H9 (cell line): ENCODE measurements at regions not wholly inside any gene's neighbourhood (a gene's known extent, or its start where the extent isn't known, plus 50 kb on each side); places are given as distances from the start of the nearest gene placed in this dataset.

Experiments used
- DNase-seq: peaks from one replicate; pipeline ENCODE4 v3.0.0-alpha.2; 2017
- H2AFZ ChIP-seq: one replicate; pipeline ENCODE4 v1.6.1; 2013; ENCODE audit warnings: mild to moderate bottlenecking, low read length, control low read depth, moderate library complexity
- H2AK5ac ChIP-seq: 2 replicates; pipeline ENCODE4 v1.6.1; 2013; ENCODE audit warnings: low read length, control low read depth, mixed read lengths; ENCODE audit not compliant: insufficient read length
- H2BK120ac ChIP-seq: one replicate; pipeline ENCODE4 v1.6.1; 2013; ENCODE audit warnings: low read depth, mild to moderate bottlenecking, low read length, control low read depth, inconsistent platforms; ENCODE audit not compliant: poor library complexity, severe bottlenecking
- H2BK12ac ChIP-seq: 2 replicates; pipeline ENCODE4 v1.6.1; 2013; ENCODE audit warnings: low read length, control low read depth, mixed read lengths, low read depth; ENCODE audit not compliant: insufficient read length
- H2BK15ac ChIP-seq: 2 replicates; pipeline ENCODE4 v1.6.1; 2013; ENCODE audit warnings: low read depth, low read length, control low read depth
- H2BK20ac ChIP-seq: one replicate; pipeline ENCODE4 v1.6.1; 2013; ENCODE audit warnings: low read depth, mild to moderate bottlenecking, low read length, control low read depth, inconsistent platforms; ENCODE audit not compliant: poor library complexity, severe bottlenecking
- H2BK5ac ChIP-seq: 2 replicates; pipeline ENCODE4 v1.6.1; 2013; ENCODE audit warnings: low read length, control low read depth, mixed read lengths; ENCODE audit not compliant: insufficient read length
- H3K14ac ChIP-seq: 2 replicates; pipeline ENCODE4 v1.6.1; 2013; ENCODE audit warnings: low read length, control low read depth; ENCODE audit not compliant: insufficient read depth
- H3K18ac ChIP-seq: 2 replicates; pipeline ENCODE4 v1.6.1; 2013; ENCODE audit warnings: low read depth, mild to moderate bottlenecking, mixed read lengths, low read length, control low read depth; ENCODE audit not compliant: insufficient read length
- H3K23ac ChIP-seq: 2 replicates; pipeline ENCODE4 v1.6.1; 2013; ENCODE audit warnings: low read length, control low read depth, mixed read lengths, low read depth; ENCODE audit not compliant: insufficient read length
- H3K23me2 ChIP-seq: 2 replicates; pipeline ENCODE4 v1.6.1; 2013; ENCODE audit warnings: low read depth, mild to moderate bottlenecking, mixed read lengths, low read length, control low read depth; ENCODE audit not compliant: insufficient read length, poor library complexity, severe bottlenecking
- H3K27ac ChIP-seq: 2 replicates; pipeline ENCODE4 v1.5.1; 2013; ENCODE audit warnings: low read length, control low read depth, mixed read lengths, low read depth; ENCODE audit not compliant: insufficient read length
- H3K27me3 ChIP-seq: 2 replicates; pipeline ENCODE4 v1.6.1; 2013; ENCODE audit warnings: low read length, control low read depth, inconsistent platforms; ENCODE audit not compliant: insufficient read depth
- H3K4ac ChIP-seq: 2 replicates; pipeline ENCODE4 v1.6.1; 2013; ENCODE audit warnings: low read depth, mild to moderate bottlenecking, control low read depth, inconsistent platforms, low read length, moderate library complexity
- H3K4me1 ChIP-seq: 2 replicates; pipeline ENCODE4 v1.6.1; 2013; ENCODE audit warnings: low read length, control low read depth, inconsistent platforms; ENCODE audit not compliant: insufficient read depth
- H3K4me2 ChIP-seq: 2 replicates; pipeline ENCODE4 v1.6.1; 2013; ENCODE audit warnings: low read length, control low read depth, mixed read lengths; ENCODE audit not compliant: insufficient read length, insufficient read depth
- H3K56ac ChIP-seq: 2 replicates; pipeline ENCODE4 v1.6.1; 2013; ENCODE audit warnings: low read depth, mild to moderate bottlenecking, mixed read lengths, low read length, control low read depth; ENCODE audit not compliant: insufficient read length
- H3K79me1 ChIP-seq: 2 replicates; pipeline ENCODE4 v1.6.1; 2013; ENCODE audit warnings: low read depth, mild to moderate bottlenecking, moderate library complexity, low read length, control low read depth, inconsistent platforms; ENCODE audit not compliant: insufficient read depth, poor library complexity, severe bottlenecking
- H3K79me2 ChIP-seq: 2 replicates; pipeline ENCODE4 v1.6.1; 2013; ENCODE audit warnings: low read length, control low read depth, inconsistent platforms; ENCODE audit not compliant: insufficient read depth
- H3K9ac ChIP-seq: 2 replicates; pipeline ENCODE4 v1.6.1; 2013; ENCODE audit warnings: low read length, control low read depth, mixed read lengths; ENCODE audit not compliant: insufficient read length; ENCODE audit errors: extremely low read depth
- H3K9me3 ChIP-seq: one replicate; pipeline ENCODE4 v1.6.1; 2013; ENCODE audit warnings: low read depth, low read length, inconsistent platforms; ENCODE audit not compliant: control insufficient read depth
- H3T11ph ChIP-seq: one replicate; pipeline ENCODE4 v1.6.1; 2013; ENCODE audit warnings: mild to moderate bottlenecking, low read length, control low read depth, inconsistent platforms
- H4K20me1 ChIP-seq: one replicate; pipeline ENCODE4 v1.6.1; 2013; ENCODE audit not compliant: control insufficient read depth, insufficient read length, insufficient read depth
- H4K5ac ChIP-seq: 2 replicates; pipeline ENCODE4 v1.6.1; 2013; ENCODE audit warnings: low read depth, mild to moderate bottlenecking, mixed read lengths, low read length, control low read depth; ENCODE audit not compliant: insufficient read length
- H4K8ac ChIP-seq: replicated peaks from 2 replicates; pipeline ENCODE4 v1.6.1; 2013; ENCODE audit warnings: low read length, control low read depth, mixed read lengths, low read depth; ENCODE audit not compliant: insufficient read length
- H4K91ac ChIP-seq: 2 replicates; pipeline ENCODE4 v1.6.1; 2013; ENCODE audit warnings: low read depth, mild to moderate bottlenecking, moderate library complexity, mixed read lengths, low read length, control low read depth; ENCODE audit not compliant: insufficient read length
- H3K27ac Mint-ChIP-seq, 3 experiments: 2 replicates in 2 of 3; 3 replicates in 1 of 3; pipeline ENCODE4 v1.8.0; 2020 to 2021; ENCODE audit warnings: mixed read lengths in 3 of 3, mild to moderate bottlenecking in 1 of 3, moderate library complexity in 1 of 3
- H3K27me3 Mint-ChIP-seq: 2 replicates; pipeline ENCODE4 v1.8.0; 2021; ENCODE audit warnings: low read depth, mild to moderate bottlenecking, moderate library complexity, mixed read lengths
- H3K36me3 Mint-ChIP-seq, 3 experiments: 2 replicates in 2 of 3; 3 replicates in 1 of 3; pipeline ENCODE4 v1.8.0; 2020 to 2021; ENCODE audit warnings: low read depth in 3 of 3, mixed read lengths in 3 of 3; ENCODE audit not compliant: insufficient read depth in 1 of 3
- H3K4me1 Mint-ChIP-seq, 2 experiments: 2 replicates each; pipeline ENCODE4 v1.8.0; 2020; ENCODE audit warnings: mixed read lengths in 2 of 2
- H3K4me3 Mint-ChIP-seq, 2 experiments: 2 replicates in 1 of 2; 3 replicates in 1 of 2; pipeline ENCODE4 v1.8.0; 2020 to 2021; ENCODE audit warnings: mild to moderate bottlenecking in 2 of 2, mixed read lengths in 2 of 2, moderate library complexity in 1 of 2
- H3K9me3 Mint-ChIP-seq, 2 experiments: 2 replicates in 1 of 2; 3 replicates in 1 of 2; pipeline ENCODE4 v1.8.0; 2020; ENCODE audit warnings: mild to moderate bottlenecking in 2 of 2, mixed read lengths in 2 of 2, moderate library complexity in 1 of 2
- CTCF ChIP-seq: fragments of 200-600 bp; sonication (generic); conservative IDR thresholded peaks from 3 replicates; pipeline ENCODE4 v1.8.0; 2021; ENCODE audit warnings: antibody characterized with exemption, mild to moderate bottlenecking
- WGBS: extraction: QIAGEN DNeasy Blood & Tissue Kit; methylation state at CpG from one replicate; pipeline ENCODE4 v1.1.7; 2013; ENCODE audit warnings: missing lambda C conversion rate, low lambda C conversion rate, mixed read lengths; ENCODE audit not compliant: insufficient read length; ENCODE audit errors: extremely low coverage; 5-methylcytosine and 5-hydroxymethylcytosine counted together

- no peak overlapping the region for H3K4me2 ChIP-seq
- H3K9ac ChIP-seq: no peak overlapping the region
- H3K14ac ChIP-seq: no peak overlapping the region
- no peak overlapping the region for H3K4ac ChIP-seq
- H3K56ac ChIP-seq: no peak overlapping the region
- H4K91ac ChIP-seq: no peak overlapping the region
- H4K5ac ChIP-seq: no peak overlapping the region
- no peak overlapping the region for H2AK5ac ChIP-seq
- no peak overlapping the region for H2AFZ ChIP-seq
- no peaks in the 10 kb centered on the region for H3K79me2 ChIP-seq
- H3K23me2 ChIP-seq: no peaks in the 10 kb centered on the region
- Mint-ChIP-seq H3K9me3 (no peaks in the 10 kb centered on the region), H3K4me1 (no peaks in the 10 kb centered on the region; a peak in 1 of 4 replicates), H3K4me3 (no peak overlapping the region), H3K36me3 (no peaks in the 10 kb centered on the region), H3K27ac (no peak overlapping the region), H3K27me3 (no peaks in the 10 kb centered on the region)
- no peak overlapping the region for H3K23ac ChIP-seq
- H2BK120ac ChIP-seq: no peak overlapping the region
- no peak overlapping the region for H3K18ac ChIP-seq
- H4K8ac ChIP-seq: no peak overlapping the region
- WGBS: no CpG with 5 or more reads among the region's 3 CpGs
- H3T11ph ChIP-seq: no peak overlapping the region
- no peak for TF ChIP-seq CTCF
- H3K27me3 ChIP-seq: no peaks in the 10 kb centered on the region
- H4K20me1 ChIP-seq: no peaks in the 10 kb centered on the region
- H2BK5ac ChIP-seq: no peak overlapping the region
- H2BK15ac ChIP-seq: no peak overlapping the region
- no peak overlapping the region for H2BK12ac ChIP-seq
- no peaks in the 10 kb centered on the region for H3K79me1 ChIP-seq
- H3K4me1 ChIP-seq: no peaks in the 10 kb centered on the region
- H2BK20ac ChIP-seq: no peak overlapping the region
- DNase-seq: no peak
- no peak overlapping the region for H3K27ac ChIP-seq
- H3K9me3 ChIP-seq: no peaks in the 10 kb centered on the region
Observed at GRCh38 chr9:7298123-7298522, 501.5 kb downstream of the DMAC1 start.
